ENCODE measurements at regions not wholly inside any gene's neighbourhood (a gene's known extent, or its start where the extent isn't known, plus 50 kb on each side); places are given as distances from the start of the nearest gene placed in this dataset.

DNA sequence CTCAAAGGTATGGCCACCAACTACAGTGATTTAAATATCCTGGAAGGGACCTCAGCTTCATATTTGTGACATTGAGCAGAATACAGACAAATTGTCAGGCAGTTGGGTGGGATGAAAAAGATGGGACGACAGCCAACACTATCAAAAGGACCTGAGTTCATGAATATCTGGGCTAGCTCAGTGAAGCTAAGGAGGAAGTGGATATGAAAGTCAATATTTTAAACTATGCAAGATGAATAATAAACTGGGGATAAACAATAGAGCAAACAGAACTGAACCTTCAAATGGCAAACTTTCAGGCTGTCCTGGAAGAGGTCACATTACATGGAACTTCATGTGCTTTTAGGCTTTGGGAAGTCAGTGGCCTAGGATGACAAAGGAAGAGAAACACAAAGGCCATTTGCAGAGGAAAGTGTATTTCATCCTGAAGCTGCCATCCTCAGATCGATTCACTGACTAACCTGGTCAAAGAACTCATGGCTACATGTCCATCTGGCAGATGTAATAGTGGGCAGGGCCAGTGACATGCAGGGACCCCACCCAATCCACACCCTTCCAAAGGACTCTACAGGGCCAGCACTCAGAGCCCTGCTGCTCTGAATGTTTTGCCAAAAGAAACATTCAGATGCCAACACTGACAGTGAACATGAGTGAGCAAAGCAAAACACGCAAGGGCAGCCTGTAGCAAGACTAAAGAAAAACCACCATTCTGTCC lies 175.7 kb downstream of the ETAA1 start:
- Histone ChIP-seq H3K4me2 (ENCODE audit: low read length) (no peak overlapping the region), H3K27me3 (ENCODE audit: insufficient read depth, low read depth, low read length) (no peaks in the 10 kb centered on the region), H3K36me3 (ENCODE audit: insufficient read depth, low read length) (no peaks in the 10 kb centered on the region), H4K20me1 (ENCODE audit: insufficient read depth) (no peaks in the 10 kb centered on the region), H3K9me3 (ENCODE audit: low read length) (peaks cover 4% of the 10 kb centered on the region), H3K9me2 (ENCODE audit: insufficient read depth, low read length) (no peaks in the 10 kb centered on the region), H2AFZ (ENCODE audit: low read depth, low read length) (no peak overlapping the region), H3K9ac (ENCODE audit: low read length) (no peak overlapping the region), H3K4me3 (ENCODE audit: low read length) (no peak overlapping the region), H3K79me2 (replicated peaks; ENCODE audit: insufficient read depth, low read length) (no peaks in the 10 kb centered on the region), H3K27ac (ENCODE audit: low read length) (no peak overlapping the region), H3F3A (ENCODE audit: insufficient read depth, low read length, poor library complexity, severe bottlenecking) (no peaks in the 10 kb centered on the region)
- TF ChIP-seq, protein P1, sequence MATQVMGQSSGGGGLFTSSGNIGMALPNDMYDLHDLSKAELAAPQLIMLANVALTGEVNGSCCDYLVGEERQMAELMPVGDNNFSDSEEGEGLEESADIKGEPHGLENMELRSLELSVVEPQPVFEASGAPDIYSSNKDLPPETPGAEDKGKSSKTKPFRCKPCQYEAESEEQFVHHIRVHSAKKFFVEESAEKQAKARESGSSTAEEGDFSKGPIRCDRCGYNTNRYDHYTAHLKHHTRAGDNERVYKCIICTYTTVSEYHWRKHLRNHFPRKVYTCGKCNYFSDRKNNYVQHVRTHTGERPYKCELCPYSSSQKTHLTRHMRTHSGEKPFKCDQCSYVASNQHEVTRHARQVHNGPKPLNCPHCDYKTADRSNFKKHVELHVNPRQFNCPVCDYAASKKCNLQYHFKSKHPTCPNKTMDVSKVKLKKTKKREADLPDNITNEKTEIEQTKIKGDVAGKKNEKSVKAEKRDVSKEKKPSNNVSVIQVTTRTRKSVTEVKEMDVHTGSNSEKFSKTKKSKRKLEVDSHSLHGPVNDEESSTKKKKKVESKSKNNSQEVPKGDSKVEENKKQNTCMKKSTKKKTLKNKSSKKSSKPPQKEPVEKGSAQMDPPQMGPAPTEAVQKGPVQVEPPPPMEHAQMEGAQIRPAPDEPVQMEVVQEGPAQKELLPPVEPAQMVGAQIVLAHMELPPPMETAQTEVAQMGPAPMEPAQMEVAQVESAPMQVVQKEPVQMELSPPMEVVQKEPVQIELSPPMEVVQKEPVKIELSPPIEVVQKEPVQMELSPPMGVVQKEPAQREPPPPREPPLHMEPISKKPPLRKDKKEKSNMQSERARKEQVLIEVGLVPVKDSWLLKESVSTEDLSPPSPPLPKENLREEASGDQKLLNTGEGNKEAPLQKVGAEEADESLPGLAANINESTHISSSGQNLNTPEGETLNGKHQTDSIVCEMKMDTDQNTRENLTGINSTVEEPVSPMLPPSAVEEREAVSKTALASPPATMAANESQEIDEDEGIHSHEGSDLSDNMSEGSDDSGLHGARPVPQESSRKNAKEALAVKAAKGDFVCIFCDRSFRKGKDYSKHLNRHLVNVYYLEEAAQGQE (IDR thresholded peaks at IDR 0.05; ENCODE audit: borderline replicate concordance), result no peak
- no peak for TF ChIP-seq POLR2AphosphoS5 (IDR thresholded peaks at IDR 0.05)
- TF ChIP-seq, protein P2, sequence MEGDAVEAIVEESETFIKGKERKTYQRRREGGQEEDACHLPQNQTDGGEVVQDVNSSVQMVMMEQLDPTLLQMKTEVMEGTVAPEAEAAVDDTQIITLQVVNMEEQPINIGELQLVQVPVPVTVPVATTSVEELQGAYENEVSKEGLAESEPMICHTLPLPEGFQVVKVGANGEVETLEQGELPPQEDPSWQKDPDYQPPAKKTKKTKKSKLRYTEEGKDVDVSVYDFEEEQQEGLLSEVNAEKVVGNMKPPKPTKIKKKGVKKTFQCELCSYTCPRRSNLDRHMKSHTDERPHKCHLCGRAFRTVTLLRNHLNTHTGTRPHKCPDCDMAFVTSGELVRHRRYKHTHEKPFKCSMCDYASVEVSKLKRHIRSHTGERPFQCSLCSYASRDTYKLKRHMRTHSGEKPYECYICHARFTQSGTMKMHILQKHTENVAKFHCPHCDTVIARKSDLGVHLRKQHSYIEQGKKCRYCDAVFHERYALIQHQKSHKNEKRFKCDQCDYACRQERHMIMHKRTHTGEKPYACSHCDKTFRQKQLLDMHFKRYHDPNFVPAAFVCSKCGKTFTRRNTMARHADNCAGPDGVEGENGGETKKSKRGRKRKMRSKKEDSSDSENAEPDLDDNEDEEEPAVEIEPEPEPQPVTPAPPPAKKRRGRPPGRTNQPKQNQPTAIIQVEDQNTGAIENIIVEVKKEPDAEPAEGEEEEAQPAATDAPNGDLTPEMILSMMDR (IDR thresholded peaks at IDR 0.05; ENCODE audit: poor library complexity, severe bottlenecking), result no peak
- TF ChIP-seq MXI1 (conservative IDR thresholded peaks at IDR 0.05; ENCODE audit: poor library complexity, severe bottlenecking), result no peak
- no peak for TF ChIP-seq EP300 (conservative IDR thresholded peaks at IDR 0.05; ENCODE audit: poor library complexity, severe bottlenecking)
- TF ChIP-seq SMC3 (conservative IDR thresholded peaks at IDR 0.05; ENCODE audit: poor library complexity), result no peak
- no peak for TF ChIP-seq RAD21 (conservative IDR thresholded peaks at IDR 0.05)
- TF ChIP-seq TAF1 (IDR thresholded peaks at IDR 0.05; ENCODE audit: low read depth), result no peak

DNA sequence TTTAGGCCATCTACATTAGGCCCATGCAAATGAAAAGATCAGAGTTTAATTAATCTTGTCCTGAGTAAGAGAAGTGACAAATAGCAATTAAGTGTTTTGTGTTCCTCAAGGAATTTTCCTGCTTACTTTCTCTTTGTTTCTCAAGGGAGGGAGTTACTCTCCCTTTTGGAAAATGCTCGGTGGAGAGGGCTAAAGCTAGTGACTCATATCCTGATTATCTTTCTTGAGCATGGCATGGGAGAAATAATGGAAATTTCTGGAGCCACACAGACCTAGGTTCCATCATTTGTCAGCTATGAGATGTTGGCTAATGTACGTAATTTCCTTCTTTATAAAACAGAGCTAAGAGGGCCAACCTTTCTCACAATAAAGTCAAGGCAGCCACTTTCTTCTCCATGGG lies 177.1 kb downstream of the ETAA1 start:
- Histone ChIP-seq H3K4me2 (ENCODE audit: low read length) (no peak overlapping the region), H3F3A (ENCODE audit: insufficient read depth, low read length, poor library complexity, severe bottlenecking) (no peaks in the 10 kb centered on the region)

More for the DNA sequence above, 177.1 kb downstream of the ETAA1 start:
- no peaks in the 10 kb centered on the region for H3K27me3 ChIP-seq (ENCODE audit: insufficient read depth, low read depth, low read length)
- H3K9me2 ChIP-seq (ENCODE audit: insufficient read depth, low read length), result no peaks in the 10 kb centered on the region
- H3K79me2 ChIP-seq (replicated peaks; ENCODE audit: insufficient read depth, low read length), result no peaks in the 10 kb centered on the region
- H3K36me3 ChIP-seq (ENCODE audit: insufficient read depth, low read length), result no peaks in the 10 kb centered on the region
- no peak overlapping the region for H3K9ac ChIP-seq (ENCODE audit: low read length)
- H3K27ac ChIP-seq (ENCODE audit: low read length), result no peak overlapping the region
- no peaks in the 10 kb centered on the region for H4K20me1 ChIP-seq (ENCODE audit: insufficient read depth)
- peaks cover 4% of the 10 kb centered on the region for H3K9me3 ChIP-seq (ENCODE audit: low read length)
- TF ChIP-seq, protein P2 (IDR thresholded peaks at IDR 0.05; ENCODE audit: poor library complexity, severe bottlenecking), result no peak
- TF ChIP-seq MXI1 (conservative IDR thresholded peaks at IDR 0.05; ENCODE audit: poor library complexity, severe bottlenecking), result no peak
- TF ChIP-seq RAD21 (conservative IDR thresholded peaks at IDR 0.05), result no peak
- no peak for TF ChIP-seq TAF1 (IDR thresholded peaks at IDR 0.05; ENCODE audit: low read depth)
- H3K4me3 ChIP-seq (ENCODE audit: low read length), result no peak overlapping the region
- H2AFZ ChIP-seq (ENCODE audit: low read depth, low read length), result no peak overlapping the region

All from neural cell (in vitro differentiated cells).